ENCODE measurements at regions not wholly inside any gene's neighbourhood (a gene's known extent, or its start where the extent isn't known, plus 50 kb on each side); places are given as distances from the start of the nearest gene placed in this dataset.
"Not testable (repeated sequence)": the region's sequence is repeated elsewhere in the genome, so short reads cannot be mapped to it uniquely, and the experiment has no call there.

DNA sequence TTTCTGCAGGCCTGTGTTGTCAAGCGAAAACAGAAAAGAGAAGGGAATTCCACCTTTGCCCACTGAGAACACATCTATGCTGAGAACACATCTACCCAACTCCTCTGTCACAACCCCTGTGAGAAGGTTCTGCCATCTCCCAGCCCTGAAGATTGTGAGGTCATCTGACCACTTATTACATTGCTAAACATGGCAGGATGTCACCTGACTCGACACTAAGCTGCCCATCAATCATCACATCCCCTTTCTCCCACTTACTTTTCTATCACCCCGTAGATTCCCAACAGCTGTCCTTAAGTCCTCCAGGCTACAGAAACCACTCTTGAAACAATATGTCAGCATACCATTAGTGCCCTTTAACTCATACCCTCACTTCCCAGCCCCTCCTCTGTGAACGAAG, 64.2 kb upstream of the PRSS3 start:
- intact Hi-C loops (cut with DNase I) = no loop called here
- DNase-seq (ENCODE audit: missing footprints) (no peak), ATAC-seq (no peak)

DNA sequence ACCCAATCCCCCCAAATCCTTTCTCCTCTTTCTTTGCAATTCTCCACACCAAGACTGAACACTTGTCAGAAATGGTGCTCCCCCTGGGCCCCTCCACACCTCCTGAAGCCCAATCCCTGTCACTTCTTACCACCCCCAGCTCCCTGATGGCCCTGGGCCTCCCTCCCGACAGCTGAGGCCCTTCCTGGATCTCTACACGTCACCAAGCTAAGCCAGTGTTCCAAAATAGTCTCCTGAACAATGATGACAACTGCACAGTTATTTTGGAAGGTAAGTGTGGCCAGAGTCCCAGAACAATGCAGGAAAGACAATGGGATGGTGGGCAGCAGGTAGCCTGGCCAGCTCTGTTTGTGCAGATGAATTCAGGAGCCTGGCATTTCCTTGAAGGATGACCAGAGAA, 63.7 kb upstream of the PRSS3 start:
- intact Hi-C loops (cut with DNase I) = no loop called here
- DNase-seq (ENCODE audit: missing footprints) (no peak), ATAC-seq (no peak)

DNA sequence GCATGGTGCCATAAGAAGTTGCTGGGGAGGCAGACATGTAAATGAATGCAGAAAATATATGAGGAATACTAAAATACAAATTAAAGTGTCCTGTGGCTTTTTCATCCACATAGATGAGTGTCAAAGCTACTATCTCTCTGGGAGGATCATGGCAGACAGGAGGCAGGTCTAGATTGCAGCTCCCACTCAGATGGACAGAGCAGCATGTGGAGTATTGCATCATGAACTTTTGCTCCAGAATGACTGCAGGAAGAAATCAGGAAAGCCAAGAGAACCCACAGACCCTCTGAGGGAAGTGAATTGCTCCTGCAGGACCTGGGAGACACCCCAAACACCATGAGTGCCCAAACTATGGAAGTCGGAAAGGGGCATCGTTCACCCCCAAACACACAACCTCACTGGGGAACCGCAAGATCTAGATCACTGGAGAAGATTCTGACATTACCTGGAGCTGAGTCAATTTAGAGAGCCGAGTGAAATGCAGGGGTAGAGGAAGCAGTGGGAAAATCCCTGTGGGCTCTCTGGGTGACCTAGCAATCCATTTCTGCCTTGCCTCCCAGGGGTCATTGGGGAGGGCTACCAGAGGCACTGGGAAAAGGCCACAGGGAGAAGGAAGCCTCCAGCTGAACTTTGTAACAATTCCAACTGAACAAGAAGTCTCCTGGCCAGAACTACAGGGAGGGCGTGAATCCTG, 61.0 kb upstream of the PRSS3 start:
- intact Hi-C loops (cut with DNase I) = not testable (repeated sequence)

DNA sequence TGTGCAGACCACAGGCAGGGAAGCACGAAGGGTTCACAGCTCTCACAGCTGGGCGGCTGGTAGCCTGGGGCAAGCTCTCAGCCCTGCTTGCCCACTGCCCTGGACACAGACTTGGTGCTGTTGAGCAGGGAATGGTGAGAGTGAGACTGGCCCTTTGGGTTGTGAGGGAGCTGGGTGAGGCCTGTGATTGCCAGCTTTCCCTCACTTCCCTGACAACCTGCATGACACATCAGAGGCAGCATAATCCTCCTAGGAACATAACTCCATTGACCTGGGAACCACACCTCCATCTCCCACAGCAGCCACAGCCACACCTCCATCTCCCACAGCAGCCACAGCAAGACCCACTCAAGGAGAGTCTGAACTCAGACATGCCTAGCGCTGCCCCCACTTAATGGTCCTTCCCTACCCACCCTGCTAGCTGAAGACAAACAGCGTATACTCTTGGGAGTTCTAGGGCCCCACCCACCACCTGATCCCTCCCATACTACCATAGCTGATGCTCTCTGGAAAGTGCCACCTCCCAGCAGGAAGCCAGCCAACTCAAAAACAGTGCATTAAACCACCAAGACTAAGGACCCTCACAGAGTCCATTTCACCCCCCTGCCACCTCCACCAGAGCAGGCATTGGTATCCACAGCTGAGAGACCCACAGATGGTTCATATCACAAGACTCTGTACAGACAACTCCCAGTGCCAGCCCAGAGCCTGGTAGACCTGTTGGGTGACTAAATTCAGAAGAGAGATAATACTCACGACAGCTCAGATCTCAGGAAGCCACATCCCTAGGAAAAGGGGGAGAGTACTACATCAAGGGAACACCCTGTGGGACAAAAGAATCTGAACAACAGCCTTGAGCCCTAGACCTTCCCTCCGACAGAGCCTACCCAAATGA, 60.2 kb upstream of the PRSS3 start:
- intact Hi-C loops (cut with DNase I) = loop anchor here (5.0 kb wide), 1 partner anchor 42 kb away; no protein-coding TSS in a partner anchor
- DNase-seq (ENCODE audit: missing footprints); ATAC-seq: not testable (repeated sequence)

More for the DNA sequence above, 61.0 kb upstream of the PRSS3 start:
- ATAC-seq; DNase-seq (ENCODE audit: missing footprints): not testable (repeated sequence)

DNA sequence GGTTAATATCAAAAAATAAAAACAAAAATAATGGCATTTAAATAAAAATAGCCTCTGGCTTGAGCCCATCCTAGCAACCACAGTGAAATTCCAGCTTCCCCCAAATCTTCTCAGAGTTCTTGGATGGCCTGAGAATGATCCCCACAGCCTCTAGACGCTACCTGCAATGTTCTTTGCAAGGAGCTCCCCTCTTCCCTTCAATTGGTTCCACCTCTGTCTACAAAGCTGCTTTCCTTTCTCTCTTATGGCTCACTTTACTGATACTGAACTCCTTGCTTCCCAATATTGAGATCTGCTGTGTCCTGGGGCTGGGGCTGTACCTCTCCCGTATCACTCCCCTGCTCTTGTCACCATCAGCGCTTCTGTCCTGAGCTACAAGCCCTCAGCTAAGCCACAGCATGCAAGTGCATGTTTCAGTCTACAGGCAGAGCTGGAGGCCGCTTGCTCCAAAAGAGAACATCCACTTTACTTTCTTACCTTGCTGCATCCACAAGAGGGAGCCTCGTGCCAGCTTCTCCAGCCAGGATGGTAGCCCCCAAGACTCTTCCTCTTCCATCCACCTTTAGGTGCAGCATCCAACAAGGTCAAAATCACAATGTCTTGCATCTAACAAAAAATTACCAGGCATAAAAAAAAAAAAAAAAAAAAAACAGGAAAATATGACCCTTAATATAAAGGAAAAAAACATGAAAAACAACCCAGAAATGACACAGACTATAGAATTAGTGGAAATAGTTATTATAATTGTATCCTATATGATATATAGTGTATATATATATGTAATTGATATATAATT, 57.4 kb upstream of the PRSS3 start:
- intact Hi-C loops (cut with DNase I) = loop anchor here (5.0 kb wide), 1 partner anchor 39 kb away; no protein-coding TSS in a partner anchor
- ATAC-seq = no peak
- no peak for DNase-seq (ENCODE audit: missing footprints)

DNA sequence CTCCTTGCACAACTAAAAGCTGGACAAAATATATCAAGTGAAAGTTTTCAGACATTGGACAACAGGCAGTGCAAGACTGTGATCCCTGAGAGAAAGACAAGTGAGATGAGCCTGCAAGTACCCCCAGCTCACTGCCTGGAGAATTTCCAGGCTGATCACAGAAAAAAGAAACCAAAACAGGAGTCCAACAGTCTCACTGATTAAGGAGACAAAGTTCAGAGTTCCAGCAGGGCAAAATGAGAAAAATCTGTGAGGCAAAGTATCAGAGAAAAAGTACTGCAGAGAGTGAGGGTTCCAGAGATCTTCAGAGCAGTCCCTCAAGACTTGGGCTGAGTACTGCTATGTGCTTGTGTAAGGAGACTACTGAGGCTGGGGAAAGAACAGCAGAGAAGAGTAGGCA, 56.0 kb upstream of the PRSS3 start:
- no peak for ATAC-seq
- intact Hi-C loops (cut with DNase I) = loop anchor here (5.0 kb wide), 1 partner anchor 38 kb away; no protein-coding TSS in a partner anchor
- no peak for DNase-seq (ENCODE audit: missing footprints)

DNA sequence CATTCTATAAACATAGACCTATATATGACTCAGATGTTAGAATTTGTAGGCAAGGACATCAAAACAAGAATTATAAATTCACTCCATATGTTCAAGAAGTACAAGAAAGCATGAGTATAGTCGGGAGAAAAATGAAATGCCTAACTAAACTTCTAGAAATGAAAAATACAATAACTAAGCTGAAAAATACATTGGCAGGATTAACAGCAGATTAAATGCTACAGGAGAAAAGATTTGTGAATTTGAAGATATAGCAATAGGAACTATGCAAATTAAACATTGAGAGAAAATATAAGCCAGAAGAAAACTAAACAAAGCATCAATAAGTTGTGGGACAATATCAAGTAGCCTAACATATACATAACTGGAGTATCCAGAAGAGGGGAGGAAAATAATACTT, 55.3 kb upstream of the PRSS3 start:
- ATAC-seq = no peak
- intact Hi-C loops (cut with DNase I) = no loop called here
- DNase-seq (ENCODE audit: missing footprints) = no peak

DNA sequence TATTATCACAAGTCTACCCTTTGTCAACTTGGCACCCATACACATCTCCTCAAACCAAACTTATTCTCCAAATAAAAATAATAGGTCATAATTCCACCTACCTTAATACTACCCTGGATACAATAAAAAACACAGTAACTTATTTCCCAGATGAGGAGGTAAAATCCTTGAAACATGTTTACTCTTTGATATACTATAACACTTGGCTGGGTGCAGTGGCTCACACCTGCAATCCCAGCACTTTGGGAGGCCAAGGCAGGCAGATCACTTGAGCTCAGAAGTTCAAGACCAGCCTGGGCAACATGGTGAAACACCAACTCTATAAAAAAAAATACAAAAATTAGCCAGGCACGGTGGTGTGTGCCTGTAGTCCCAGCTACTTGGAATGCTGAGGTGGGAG, 54.4 kb upstream of the PRSS3 start:
- ATAC-seq; intact Hi-C loops (cut with DNase I): not testable (repeated sequence)

DNA sequence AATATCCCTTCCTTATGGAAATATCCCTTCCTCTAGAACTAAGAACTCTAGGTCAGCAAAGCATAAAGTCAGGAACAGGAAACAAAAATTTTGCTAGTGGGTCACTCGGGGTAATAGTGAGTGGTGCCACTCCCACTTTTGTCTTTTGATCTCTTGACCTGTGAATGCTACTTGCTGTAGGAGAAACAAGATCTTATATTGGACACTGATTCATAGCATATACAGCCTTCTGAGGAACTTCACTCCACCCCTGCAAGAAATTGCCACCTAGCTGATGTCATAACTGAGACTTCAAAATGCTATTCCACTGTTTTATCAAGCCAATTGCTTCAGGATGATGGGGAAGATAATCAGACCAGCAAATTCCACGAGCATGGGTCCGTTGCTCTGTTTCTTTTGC, 53.3 kb upstream of the PRSS3 start:
- intact Hi-C loops (cut with DNase I) = no loop called here
- DNase-seq (ENCODE audit: missing footprints) = no peak
- ATAC-seq = no peak

More for the DNA sequence above, 54.4 kb upstream of the PRSS3 start:
- not testable (repeated sequence) for DNase-seq (ENCODE audit: missing footprints)

DNA sequence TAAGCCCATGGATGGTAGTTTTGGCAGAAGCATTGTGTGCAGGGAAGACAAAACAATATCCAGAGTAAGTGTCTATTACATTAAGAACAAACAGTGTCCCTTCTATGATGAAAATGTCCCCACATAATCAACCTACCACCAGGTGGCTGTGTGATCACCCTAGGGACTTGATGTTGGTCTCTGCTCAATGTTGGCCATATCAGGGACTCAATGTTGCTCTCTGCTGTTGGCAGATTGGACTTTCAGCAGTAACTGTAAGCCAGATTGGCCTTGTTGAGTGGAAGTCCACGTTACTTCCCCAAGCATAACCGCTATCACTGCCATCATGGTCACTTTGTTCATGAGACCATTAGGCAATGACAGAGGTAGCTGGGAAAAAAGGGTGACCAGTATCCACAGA, 52.8 kb upstream of the PRSS3 start:
- intact Hi-C loops (cut with DNase I) = no loop called here

More for the DNA sequence above, 52.8 kb upstream of the PRSS3 start:
- DNase-seq (ENCODE audit: missing footprints) (no peak), ATAC-seq (no peak)

Data from Right ventricle myocardium inferior (tissue), 1 donor.